Stimulated activated CD4-positive, alpha-beta T cell treated with anti-CD3 and anti-CD28 coated beads, TNF-alpha, amount 100 ng/mL, for 48 hours (primary cell): ENCODE measurements at regions not wholly inside any gene's neighbourhood (a gene's known extent, or its start where the extent isn't known, plus 50 kb on each side); places are given as distances from the start of the nearest gene placed in this dataset.
"Not testable (repeated sequence)": the region's sequence is repeated elsewhere in the genome, so short reads cannot be mapped to it uniquely, and the experiment has no call there.

ENCODE experiments used
- DNase-seq, 3 donors: peaks; one replicate each; pipeline ENCODE4 v3.0.0-alpha.2; 2020; ENCODE audit warnings: low read depth in 3 of 3

GRCh38 chr1:79543394-79543793 is 536.9 kb upstream of the ADGRL4 start:
- no peak for DNase-seq

- DNase-seq = no peak
Observed at GRCh38 chr1:79539001-79539400, 532.5 kb upstream of the ADGRL4 start.

- DNase-seq = no peak
Observed at GRCh38 chr1:79532555-79532954, 526.0 kb upstream of the ADGRL4 start.

- DNase-seq = no peak
Observed at GRCh38 chr1:79531790-79532189, 525.3 kb upstream of the ADGRL4 start.

- no peak for DNase-seq
Observed at GRCh38 chr1:79530476-79530875, 523.9 kb upstream of the ADGRL4 start.

GRCh38 chr1:79530055-79530454 is 523.5 kb upstream of the ADGRL4 start:
- no peak for DNase-seq

- no peak for DNase-seq
Observed at GRCh38 chr1:79524126-79524525, 517.6 kb upstream of the ADGRL4 start.

- no peak for DNase-seq
Observed at GRCh38 chr1:79519084-79519760, 512.7 kb upstream of the ADGRL4 start.

GRCh38 chr1:79517470-79518224 is 511.1 kb upstream of the ADGRL4 start:
- DNase-seq = no peak

GRCh38 chr1:79507770-79508169 is 501.2 kb upstream of the ADGRL4 start:
- DNase-seq = no peak

GRCh38 chr1:79501153-79501552 is 494.6 kb upstream of the ADGRL4 start:
- DNase-seq = no peak

- no peak for DNase-seq
Observed at GRCh38 chr1:79499541-79499940, 493.0 kb upstream of the ADGRL4 start.

GRCh38 chr1:79497193-79497773 is 490.8 kb upstream of the ADGRL4 start:
- DNase-seq = no peak

GRCh38 chr1:79496129-79496528 is 489.6 kb upstream of the ADGRL4 start:
- DNase-seq = no peak

- DNase-seq = not testable (repeated sequence)
Observed at GRCh38 chr1:79493702-79494101, 487.2 kb upstream of the ADGRL4 start.

GRCh38 chr1:79488572-79489121 is 482.1 kb upstream of the ADGRL4 start:
- not testable (repeated sequence) for DNase-seq

- DNase-seq = no peak
Observed at GRCh38 chr1:79478728-79479373, 472.3 kb upstream of the ADGRL4 start.

- DNase-seq = no peak
Observed at GRCh38 chr1:79478160-79478559, 471.6 kb upstream of the ADGRL4 start.

- DNase-seq = no peak
Observed at GRCh38 chr1:79472067-79472656, 465.6 kb upstream of the ADGRL4 start.

- DNase-seq = no peak
Observed at GRCh38 chr1:79469139-79469538, 462.6 kb upstream of the ADGRL4 start.

GRCh38 chr1:79460773-79461436 is 454.4 kb upstream of the ADGRL4 start:
- no peak for DNase-seq
